ENCODE measurements at regions not wholly inside any gene's neighbourhood (a gene's known extent, or its start where the extent isn't known, plus 50 kb on each side); places are given as distances from the start of the nearest gene placed in this dataset.

GRCh38 chr2:150020937-150021673 lies 433.5 kb upstream of the MMADHC start:
- dilution Hi-C loops (cut with MboI; ENCODE audit: extremely low pct_ligation_motif_present, low sequenced_read_pairs), result no loop called here
- FAIRE-seq (peak; percentile 13), DNase-seq (ENCODE audit: low read depth, low spot score) (no peak)
- Histone ChIP-seq H3K27me3 (ENCODE audit: control insufficient read depth, extremely low read depth, insufficient read depth, low read length) (no peaks in the 10 kb centered on the region), H4K20me1 (ENCODE audit: control insufficient read depth, extremely low read depth, insufficient read depth, low read length) (no peaks in the 10 kb centered on the region), H2AFZ (ENCODE audit: control insufficient read depth, low read length) (no peak overlapping the region), H3K4me2 (ENCODE audit: control insufficient read depth, extremely low read depth, insufficient read depth, low read depth, low read length) (no peak overlapping the region), H3K9ac (ENCODE audit: control insufficient read depth, extremely low read depth, insufficient read depth, low read length) (no peak overlapping the region), H3K9me3 (ENCODE audit: control insufficient read depth, low read depth, low read length) (no peaks in the 10 kb centered on the region), H3K9me1 (ENCODE audit: control insufficient read depth, extremely low read depth, insufficient read depth, low read length) (no peaks in the 10 kb centered on the region), H3K4me3 (ENCODE audit: control insufficient read depth in 2 of 3, extremely low read depth in 1 of 3, insufficient read depth in 2 of 3, low read depth in 1 of 3, low read length in 3 of 3) (no peak overlapping the region), H3K4me1 (ENCODE audit: control insufficient read depth, extremely low read depth, insufficient read depth, low read length) (no peaks in the 10 kb centered on the region), H3K79me2 (ENCODE audit: control insufficient read depth, insufficient read depth, low read length) (no peaks in the 10 kb centered on the region), H3K36me3 (ENCODE audit: control insufficient read depth in 2 of 2, extremely low read depth in 1 of 2, insufficient read depth in 2 of 2, low read length in 2 of 2) (no peaks in the 10 kb centered on the region), H3K27ac (ENCODE audit: control insufficient read depth, insufficient read depth, low read length) (no peak overlapping the region)
- TF ChIP-seq EZH2 (IDR thresholded peaks at IDR 0.05; ENCODE audit: low read length) (no peak), CTCF (optimal IDR thresholded peaks at IDR 0.05 in 1 of 3, IDR thresholded peaks at IDR 0.05 in 1 of 3, conservative IDR thresholded peaks at IDR 0.05 in 1 of 3; ENCODE audit: extremely low read depth in 1 of 3, insufficient read depth in 2 of 3, low read length in 3 of 3) (no peak)

- no peak for FAIRE-seq
These were observed 432.6 kb upstream of the MMADHC start for GRCh38 chr2:150020221-150020620.

More at GRCh38 chr2:150020221-150020620, 432.6 kb upstream of the MMADHC start:
- no peaks in the 10 kb centered on the region for H3K36me3 ChIP-seq (ENCODE audit: control insufficient read depth in 2 of 2, extremely low read depth in 1 of 2, insufficient read depth in 2 of 2, low read length in 2 of 2)
- H2AFZ ChIP-seq (ENCODE audit: control insufficient read depth, low read length), result no peak overlapping the region
- H3K27me3 ChIP-seq (ENCODE audit: control insufficient read depth, extremely low read depth, insufficient read depth, low read length), result no peaks in the 10 kb centered on the region
- TF ChIP-seq EZH2 (IDR thresholded peaks at IDR 0.05; ENCODE audit: low read length) (no peak), CTCF (optimal IDR thresholded peaks at IDR 0.05 in 1 of 3, IDR thresholded peaks at IDR 0.05 in 1 of 3, conservative IDR thresholded peaks at IDR 0.05 in 1 of 3; ENCODE audit: extremely low read depth in 1 of 3, insufficient read depth in 2 of 3, low read length in 3 of 3) (no peak)
- no peaks in the 10 kb centered on the region for H3K79me2 ChIP-seq (ENCODE audit: control insufficient read depth, insufficient read depth, low read length)
- H3K27ac ChIP-seq (ENCODE audit: control insufficient read depth, insufficient read depth, low read length), result no peak overlapping the region
- no peak for DNase-seq (ENCODE audit: low read depth, low spot score)
- dilution Hi-C loops (cut with MboI; ENCODE audit: extremely low pct_ligation_motif_present, low sequenced_read_pairs), result no loop called here
- H4K20me1 ChIP-seq (ENCODE audit: control insufficient read depth, extremely low read depth, insufficient read depth, low read length), result no peaks in the 10 kb centered on the region
- H3K4me1 ChIP-seq (ENCODE audit: control insufficient read depth, extremely low read depth, insufficient read depth, low read length), result no peaks in the 10 kb centered on the region
- no peaks in the 10 kb centered on the region for H3K9me1 ChIP-seq (ENCODE audit: control insufficient read depth, extremely low read depth, insufficient read depth, low read length)
- H3K9ac ChIP-seq (ENCODE audit: control insufficient read depth, extremely low read depth, insufficient read depth, low read length), result no peak overlapping the region
- no peaks in the 10 kb centered on the region for H3K9me3 ChIP-seq (ENCODE audit: control insufficient read depth, low read depth, low read length)
- H3K4me2 ChIP-seq (ENCODE audit: control insufficient read depth, extremely low read depth, insufficient read depth, low read depth, low read length), result no peak overlapping the region
- no peak overlapping the region for H3K4me3 ChIP-seq (ENCODE audit: control insufficient read depth in 2 of 3, extremely low read depth in 1 of 3, insufficient read depth in 2 of 3, low read depth in 1 of 3, low read length in 3 of 3)

Measured in keratinocyte (primary cell).